Sciatic nerve (tissue), 2 donors: ENCODE measurements at regions not wholly inside any gene's neighbourhood (a gene's known extent, or its start where the extent isn't known, plus 50 kb on each side); places are given as distances from the start of the nearest gene placed in this dataset.

Experiments used
- ATAC-seq: fragments of 200-7000 bp; cut with Tn5 transposase; one replicate; pipeline ENCODE4 v1.9.1; 2020; ENCODE audit warnings: mild to moderate bottlenecking, moderate library complexity
- DNase-seq: peaks from one replicate; pipeline ENCODE4 v3.0.0-alpha.2; 2020; ENCODE audit warnings: low spot score
- intact Hi-C: fragments of 100-400 bp; cut with DNase I; formaldehyde crosslinking; loops from one replicate; pipeline ENCODE4 v1.14.2; 2022
- donor health status: DM: no; HTN: no; CAD: no.
- donor health status: DM: no; HTN: no; CAD: no.

GRCh38 chr13:31437975-31438374, 238.2 kb downstream of the B3GLCT start:
- DNase-seq = no peak
- intact Hi-C loops = no loop called here
- no peak for ATAC-seq

- ATAC-seq (no peak), DNase-seq (no peak)
- intact Hi-C loops = no loop called here
Observed at GRCh38 chr13:31440132-31440531, 240.4 kb downstream of the B3GLCT start.

- intact Hi-C loops = no loop called here
- ATAC-seq (peak; percentile 73), DNase-seq (peak; percentile 59)
Observed at GRCh38 chr13:31441800-31442510, 242.2 kb downstream of the B3GLCT start.

- peak; percentile 12 for ATAC-seq
- DNase-seq = no peak
- intact Hi-C loops = no loop called here
Observed at GRCh38 chr13:31442571-31442970, 242.8 kb downstream of the B3GLCT start.

- ATAC-seq (peak; percentile 85), DNase-seq (no peak)
- intact Hi-C loops = no loop called here
Observed at GRCh38 chr13:31444266-31444856, 244.6 kb downstream of the B3GLCT start.

- intact Hi-C loops = no loop called here
- no peak for ATAC-seq
- no peak for DNase-seq
Observed at GRCh38 chr13:31452525-31452924, 252.8 kb downstream of the B3GLCT start.

GRCh38 chr13:31455581-31455980, 255.8 kb downstream of the B3GLCT start:
- DNase-seq = no peak
- intact Hi-C loops = no loop called here
- ATAC-seq = no peak

GRCh38 chr13:31456056-31456455, 256.3 kb downstream of the B3GLCT start:
- DNase-seq = no peak
- intact Hi-C loops = no loop called here
- ATAC-seq = no peak

GRCh38 chr13:31460061-31460460, 260.3 kb downstream of the B3GLCT start:
- no peak for ATAC-seq
- intact Hi-C loops = no loop called here
- no peak for DNase-seq

- intact Hi-C loops = no loop called here
- ATAC-seq = no peak
Observed at GRCh38 chr13:31461923-31462322, 262.1 kb downstream of the B3GLCT start.

GRCh38 chr13:31462766-31463165, 263.0 kb downstream of the B3GLCT start:
- DNase-seq (no peak), ATAC-seq (no peak)
- intact Hi-C loops = no loop called here

More at GRCh38 chr13:31461923-31462322, 262.1 kb downstream of the B3GLCT start:
- DNase-seq = no peak

- intact Hi-C loops = no loop called here
- ATAC-seq = no peak
- no peak for DNase-seq
Observed at GRCh38 chr13:31468114-31468902, 268.5 kb downstream of the B3GLCT start.

- intact Hi-C loops = no loop called here
- DNase-seq (no peak), ATAC-seq (no peak)
Observed at GRCh38 chr13:31469377-31469776, 269.6 kb downstream of the B3GLCT start.

- ATAC-seq = peak; percentile 32
- DNase-seq = no peak
- intact Hi-C loops = no loop called here
Observed at GRCh38 chr13:31476266-31476665, 263.1 kb upstream of the RXFP2 start.

GRCh38 chr13:31476753-31477152, 262.6 kb upstream of the RXFP2 start:
- intact Hi-C loops = no loop called here
- DNase-seq = no peak
- ATAC-seq = no peak

GRCh38 chr13:31477961-31478360, 261.4 kb upstream of the RXFP2 start:
- DNase-seq (no peak), ATAC-seq (no peak)
- intact Hi-C loops = no loop called here

- ATAC-seq (no peak), DNase-seq (no peak)
- intact Hi-C loops = no loop called here
Observed at GRCh38 chr13:31485183-31485582, 254.1 kb upstream of the RXFP2 start.

- DNase-seq (no peak), ATAC-seq (no peak)
- intact Hi-C loops = no loop called here
Observed at GRCh38 chr13:31485651-31486051, 253.7 kb upstream of the RXFP2 start.

GRCh38 chr13:31495336-31495735, 244.0 kb upstream of the RXFP2 start:
- DNase-seq = no peak
- ATAC-seq = no peak
- intact Hi-C loops = no loop called here

- intact Hi-C loops = no loop called here
- DNase-seq = no peak
- no peak for ATAC-seq
Observed at GRCh38 chr13:31499274-31499673, 240.1 kb upstream of the RXFP2 start.
